Astrocyte (in vitro differentiated cells and primary cell): ENCODE measurements at regions not wholly inside any gene's neighbourhood (a gene's known extent, or its start where the extent isn't known, plus 50 kb on each side); places are given as distances from the start of the nearest gene placed in this dataset.

Experiments
- DNase-seq: peaks from one replicate; pipeline ENCODE4 v3.0.0-alpha.2; 2010; ENCODE audit warnings: low read depth
- FAIRE-seq: peaks from 2 replicates; lab custom pipeline; 2011; peaks lifted over from hg19 to GRCh38; lab: Jason Lieb, UNC
- H2AFZ ChIP-seq: 2 replicates; pipeline ENCODE4 v1.6.0; 2012; ENCODE audit warnings: low read depth, low read length, inconsistent platforms
- H3K27ac ChIP-seq: 2 replicates; pipeline ENCODE4 v1.5.1; 2011; ENCODE audit warnings: low read depth, low read length, inconsistent platforms
- H3K27me3 ChIP-seq: 2 replicates; pipeline ENCODE4 v1.6.0; 2011; ENCODE audit warnings: low read length, inconsistent platforms; ENCODE audit not compliant: insufficient read depth
- H3K36me3 ChIP-seq: 2 replicates; pipeline ENCODE4 v1.5.1; 2011; ENCODE audit warnings: low read length, inconsistent platforms; ENCODE audit not compliant: insufficient read depth
- H3K4me1 ChIP-seq: 2 replicates; pipeline ENCODE4 v1.5.1; 2011; ENCODE audit warnings: low read length, inconsistent platforms; ENCODE audit not compliant: insufficient read depth
- H3K4me2 ChIP-seq: 2 replicates; pipeline ENCODE4 v1.6.0; 2012; ENCODE audit warnings: low read length, inconsistent platforms
- H3K4me3 ChIP-seq: 2 replicates; pipeline ENCODE4 v1.5.1; 2011; ENCODE audit warnings: low read depth, mild to moderate bottlenecking, low read length, inconsistent platforms; ENCODE audit not compliant: insufficient read depth
- H3K79me2 ChIP-seq: 2 replicates; pipeline ENCODE4 v1.6.0; 2012; ENCODE audit warnings: mild to moderate bottlenecking, low read length, inconsistent platforms; ENCODE audit not compliant: insufficient read depth
- H3K9ac ChIP-seq: 2 replicates; pipeline ENCODE4 v1.6.0; 2012; ENCODE audit warnings: mild to moderate bottlenecking, low read length, inconsistent platforms
- H3K9me3 ChIP-seq: 2 replicates; pipeline ENCODE4 v1.5.1; 2012; ENCODE audit warnings: low read depth, mild to moderate bottlenecking, low read length, inconsistent platforms; ENCODE audit not compliant: insufficient read depth
- H4K20me1 ChIP-seq: 2 replicates; pipeline ENCODE4 v1.6.0; 2012; ENCODE audit warnings: low read length, inconsistent platforms; ENCODE audit not compliant: insufficient read depth
- H3K27ac Mint-ChIP-seq: one replicate; pipeline ENCODE4 v1.8.0; 2021; ENCODE audit warnings: mild to moderate bottlenecking, mixed read lengths; ENCODE audit not compliant: unreplicated experiment
- H3K27me3 Mint-ChIP-seq: one replicate; pipeline ENCODE4 v1.8.0; 2021; ENCODE audit warnings: low read depth, mixed read lengths; ENCODE audit not compliant: unreplicated experiment
- H3K36me3 Mint-ChIP-seq: one replicate; pipeline ENCODE4 v1.8.0; 2021; ENCODE audit warnings: low read depth, mixed read lengths; ENCODE audit not compliant: unreplicated experiment
- H3K4me1 Mint-ChIP-seq: one replicate; pipeline ENCODE4 v1.8.0; 2021; ENCODE audit warnings: low read depth, mixed read lengths; ENCODE audit not compliant: unreplicated experiment
- H3K4me3 Mint-ChIP-seq: one replicate; pipeline ENCODE4 v1.8.0; 2021; ENCODE audit warnings: mild to moderate bottlenecking, moderate library complexity, mixed read lengths; ENCODE audit not compliant: unreplicated experiment
- H3K9me3 Mint-ChIP-seq: one replicate; pipeline ENCODE4 v1.8.0; 2021; ENCODE audit warnings: mild to moderate bottlenecking, mixed read lengths; ENCODE audit not compliant: unreplicated experiment
- CTCF ChIP-seq: IDR thresholded peaks from 2 replicates; pipeline ENCODE4 v1.5.1; 2011; ENCODE audit warnings: low read depth, mild to moderate bottlenecking, inconsistent platforms, low read length, moderate library complexity; ENCODE audit not compliant: insufficient read depth
- EZH2 ChIP-seq: IDR thresholded peaks from 2 replicates; pipeline ENCODE4 v1.6.1; 2012; ENCODE audit warnings: mild to moderate bottlenecking, low read length, inconsistent platforms; ENCODE audit not compliant: insufficient read depth

GRCh38 chr1:101540161-101540560 is 303.3 kb downstream of the S1PR1 start:
- no peaks in the 10 kb centered on the region for H3K36me3 ChIP-seq
- H3K9me3 ChIP-seq, result no peaks in the 10 kb centered on the region
- no peaks in the 10 kb centered on the region for H3K79me2 ChIP-seq
- Mint-ChIP-seq H3K36me3 (no peaks in the 10 kb centered on the region), H3K27ac (no peak overlapping the region), H3K9me3 (no peaks in the 10 kb centered on the region), H3K4me1 (no peaks in the 10 kb centered on the region), H3K4me3 (no peak overlapping the region), H3K27me3 (no peaks in the 10 kb centered on the region)
- H3K9ac ChIP-seq, result no peak overlapping the region
- TF ChIP-seq CTCF, result no peak
- no peak for TF ChIP-seq EZH2
- H3K4me2 ChIP-seq, result no peak overlapping the region
- H3K27ac ChIP-seq, result no peak overlapping the region
- no peak overlapping the region for H3K4me3 ChIP-seq
- H2AFZ ChIP-seq, result no peak overlapping the region
- no peaks in the 10 kb centered on the region for H4K20me1 ChIP-seq
- H3K4me1 ChIP-seq, result no peaks in the 10 kb centered on the region
- FAIRE-seq (no peak), DNase-seq (no peak)
- no peaks in the 10 kb centered on the region for H3K27me3 ChIP-seq

GRCh38 chr1:101546885-101547284 is 310.1 kb downstream of the S1PR1 start:
- Mint-ChIP-seq H3K36me3 (no peaks in the 10 kb centered on the region), H3K4me1 (no peaks in the 10 kb centered on the region), H3K27me3 (no peaks in the 10 kb centered on the region), H3K27ac (no peak overlapping the region), H3K4me3 (no peak overlapping the region), H3K9me3 (no peaks in the 10 kb centered on the region)
- H4K20me1 ChIP-seq, result no peaks in the 10 kb centered on the region
- no peaks in the 10 kb centered on the region for H3K4me1 ChIP-seq
- H3K4me2 ChIP-seq, result no peak overlapping the region
- DNase-seq (no peak), FAIRE-seq (no peak)
- TF ChIP-seq CTCF (no peak), EZH2 (no peak)
- H3K27ac ChIP-seq, result no peak overlapping the region
- no peaks in the 10 kb centered on the region for H3K27me3 ChIP-seq
- H3K9ac ChIP-seq, result no peak overlapping the region
- H3K79me2 ChIP-seq, result no peaks in the 10 kb centered on the region
- H3K36me3 ChIP-seq, result no peaks in the 10 kb centered on the region
- no peak overlapping the region for H3K4me3 ChIP-seq
- H3K9me3 ChIP-seq, result no peaks in the 10 kb centered on the region
- H2AFZ ChIP-seq, result no peak overlapping the region

- Mint-ChIP-seq H3K36me3 (no peaks in the 10 kb centered on the region), H3K27me3 (no peaks in the 10 kb centered on the region), H3K4me3 (no peak overlapping the region), H3K27ac (no peak overlapping the region), H3K4me1 (no peaks in the 10 kb centered on the region), H3K9me3 (no peaks in the 10 kb centered on the region)
- Histone ChIP-seq H3K36me3 (no peaks in the 10 kb centered on the region), H2AFZ (no peak overlapping the region), H3K27ac (no peak overlapping the region), H3K4me1 (no peaks in the 10 kb centered on the region), H3K4me2 (no peak overlapping the region), H3K9ac (no peak overlapping the region), H3K27me3 (no peaks in the 10 kb centered on the region), H3K9me3 (no peaks in the 10 kb centered on the region), H3K79me2 (no peaks in the 10 kb centered on the region), H3K4me3 (no peak overlapping the region), H4K20me1 (no peaks in the 10 kb centered on the region)
- FAIRE-seq (no peak), DNase-seq (no peak)
- TF ChIP-seq CTCF (no peak), EZH2 (no peak)
Observed at GRCh38 chr1:101547357-101547756, 310.5 kb downstream of the S1PR1 start.
